HG02623 (cell line): ENCODE measurements at regions not wholly inside any gene's neighbourhood (a gene's known extent, or its start where the extent isn't known, plus 50 kb on each side); places are given as distances from the start of the nearest gene placed in this dataset.

Experiments used
- ATAC-seq: cut with Tn5 transposase; IDR thresholded peaks from one replicate; pipeline ENCODE4 v1.9.1; 2021; ENCODE audit warnings: moderate library complexity; ENCODE audit not compliant: unreplicated experiment

DNA sequence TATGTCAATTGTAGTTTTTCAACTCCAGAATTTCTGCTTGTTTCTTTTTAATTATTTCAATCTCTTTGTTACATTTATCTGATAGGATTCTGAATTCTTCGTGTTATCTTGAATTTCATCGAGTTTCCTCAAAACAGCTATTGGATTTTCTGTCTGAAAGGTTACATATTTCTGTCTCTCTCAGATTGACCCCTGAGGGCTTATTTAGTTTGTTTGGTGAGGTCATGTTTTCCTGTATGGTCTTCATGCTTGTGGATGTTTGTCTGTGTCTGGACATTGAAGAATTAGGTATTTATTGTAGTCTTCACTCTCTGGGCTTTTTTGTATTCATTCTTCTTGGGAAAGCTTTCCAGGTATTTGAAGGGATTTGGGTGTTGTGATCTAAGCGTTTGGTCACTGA is 85.6 kb downstream of the SNAPC1 start:
- ATAC-seq, result no peak

DNA sequence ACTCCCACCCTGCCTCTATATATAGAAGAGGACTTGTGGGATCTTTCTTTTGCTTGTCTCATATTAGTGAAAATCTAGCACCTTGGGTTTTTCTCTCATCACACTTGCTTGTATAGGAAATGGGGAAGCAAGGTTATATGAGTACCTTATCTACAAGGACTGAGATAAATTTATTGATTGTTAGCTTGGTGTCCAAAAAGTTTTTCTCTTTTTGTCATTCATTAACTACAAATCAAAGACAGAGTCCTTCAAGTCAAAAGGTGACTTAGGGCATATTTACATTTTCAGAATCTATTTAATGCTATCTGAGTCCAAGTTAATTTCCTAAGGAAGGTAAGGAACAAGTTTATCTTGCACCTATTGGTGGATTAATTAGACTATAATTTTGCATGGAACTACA is 92.7 kb downstream of the SNAPC1 start:
- ATAC-seq, result no peak

DNA sequence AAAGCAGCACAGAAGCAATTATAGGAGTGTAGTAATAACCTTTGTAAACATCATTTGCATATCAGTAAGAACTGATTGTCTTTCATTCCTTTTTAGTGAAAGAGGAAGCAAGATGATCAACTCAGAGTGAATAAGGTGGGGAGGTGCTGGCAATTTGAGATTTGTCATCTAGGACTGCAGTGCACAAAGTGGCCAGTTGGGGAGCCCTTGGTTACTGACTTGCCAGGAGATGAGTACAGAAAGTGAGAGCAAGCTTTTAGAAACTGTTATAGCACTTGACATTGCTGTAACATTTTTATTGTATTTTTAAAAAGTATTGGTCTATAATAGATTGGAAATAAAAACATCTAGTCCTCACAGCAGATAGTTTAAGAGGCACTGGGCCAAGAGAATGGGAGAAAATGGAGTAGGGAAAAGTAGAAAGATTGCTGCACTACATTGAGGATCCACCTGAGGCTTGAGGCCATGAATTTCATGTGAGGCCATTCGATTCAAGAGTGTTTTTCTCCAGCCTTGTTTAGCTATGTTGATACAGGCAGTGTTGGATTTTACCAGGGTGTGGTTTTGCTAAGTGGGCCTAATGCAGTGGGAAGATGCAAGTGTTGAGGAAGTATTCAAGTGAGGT is 98.2 kb downstream of the SNAPC1 start:
- ATAC-seq, result peak; percentile 95

DNA sequence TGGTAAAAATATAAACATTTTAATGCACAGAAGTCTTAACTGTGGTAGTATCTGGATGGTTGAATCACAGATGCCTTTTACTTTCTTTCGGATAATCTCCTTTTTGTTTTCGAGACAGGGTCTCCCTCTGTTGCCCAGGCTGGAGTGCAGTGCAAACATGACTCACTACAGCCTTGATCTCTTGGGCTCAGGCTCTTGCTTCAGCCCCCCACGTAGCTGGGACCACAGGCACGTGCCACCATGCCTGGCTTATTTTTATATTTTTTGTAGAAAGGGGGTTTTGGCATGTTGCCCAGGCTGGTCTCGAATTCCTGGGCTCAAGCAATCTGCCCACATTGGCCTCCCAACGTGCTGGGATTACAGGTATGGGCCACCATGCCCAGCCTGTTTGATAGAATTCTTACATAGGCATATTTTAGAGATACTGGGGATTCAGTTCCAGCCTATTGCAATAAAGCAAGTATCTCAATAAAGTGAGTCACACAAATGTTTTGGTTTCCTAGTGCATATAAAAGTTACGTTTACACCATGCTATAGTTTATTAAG is 99.2 kb downstream of the SNAPC1 start:
- no peak for ATAC-seq

DNA sequence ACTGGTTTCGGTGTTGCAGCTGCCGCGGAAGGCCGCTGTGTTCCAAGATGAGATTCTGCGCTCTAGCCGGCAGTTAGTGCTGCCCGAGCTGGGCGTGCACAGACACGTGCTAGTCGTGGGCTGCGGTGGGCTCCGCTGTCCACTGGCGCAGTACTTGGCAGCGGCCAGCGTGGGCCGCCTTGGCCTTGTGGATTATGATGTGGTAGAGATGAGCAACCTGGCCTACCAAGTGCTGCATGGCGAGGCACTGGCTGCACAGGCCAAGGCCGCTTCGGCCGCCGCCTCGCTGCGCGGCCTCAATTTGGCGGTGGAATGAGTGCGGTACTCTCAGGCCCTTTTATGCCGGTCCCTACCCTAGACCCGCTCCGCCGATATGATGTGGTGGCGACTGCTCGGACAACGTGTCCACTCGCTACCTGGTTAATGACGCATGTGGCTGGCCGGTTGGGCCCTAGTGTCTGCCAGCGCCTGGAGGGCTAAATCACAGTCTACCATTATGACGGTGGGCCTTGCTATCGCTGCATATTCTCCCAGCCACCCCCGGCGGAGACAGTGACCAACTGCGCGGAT is 102.2 kb downstream of the SNAPC1 start:
- no peak for ATAC-seq

DNA sequence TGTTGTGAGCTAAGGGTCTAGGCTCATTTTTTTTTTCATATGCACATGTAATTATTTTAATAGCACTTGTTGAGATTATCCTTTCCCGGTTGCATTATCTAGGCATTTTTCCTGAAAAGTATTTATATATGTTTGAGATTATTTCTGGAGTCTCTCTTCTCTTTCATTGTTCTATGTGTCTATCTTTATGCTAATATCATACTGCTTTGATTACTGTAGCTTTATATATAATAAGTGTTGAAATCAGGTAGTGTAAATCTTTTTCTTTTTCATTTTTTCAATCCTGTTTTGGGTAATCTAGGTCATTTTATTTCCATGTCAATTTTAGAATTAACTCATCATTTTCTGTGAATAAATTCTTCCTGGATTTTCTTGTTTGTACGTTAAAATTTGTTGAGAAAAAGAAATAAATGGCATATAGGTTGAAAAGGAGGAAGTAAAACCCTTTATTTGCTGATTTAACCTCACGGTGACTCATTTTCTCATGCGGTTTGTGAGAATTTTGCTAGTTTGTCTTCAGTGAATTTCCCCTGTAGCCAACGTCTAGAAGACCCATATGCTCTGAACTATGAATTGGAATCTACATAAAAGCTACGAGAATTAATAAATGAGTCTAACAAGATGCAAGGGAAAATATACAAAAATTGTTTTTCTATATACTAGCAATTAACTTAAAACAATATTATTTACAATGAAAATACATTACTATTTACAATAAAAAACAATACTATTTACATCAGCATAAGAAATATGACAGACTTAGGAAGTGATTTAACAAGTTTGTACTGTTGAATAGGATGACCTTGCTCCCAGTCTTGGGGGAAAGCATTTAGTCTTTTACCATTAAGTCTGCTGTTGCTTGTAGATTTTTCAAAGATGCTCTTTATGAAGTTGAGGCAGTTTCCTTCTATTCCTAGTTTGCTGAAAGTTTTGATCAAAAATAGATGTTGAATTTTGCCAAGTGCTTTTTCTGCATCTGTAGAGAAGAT is 105.0 kb downstream of the SNAPC1 start:
- ATAC-seq, result peak; percentile 92

GRCh38 chr14:61868846-61869245 is 106.6 kb downstream of the SNAPC1 start:
- no peak for ATAC-seq

DNA sequence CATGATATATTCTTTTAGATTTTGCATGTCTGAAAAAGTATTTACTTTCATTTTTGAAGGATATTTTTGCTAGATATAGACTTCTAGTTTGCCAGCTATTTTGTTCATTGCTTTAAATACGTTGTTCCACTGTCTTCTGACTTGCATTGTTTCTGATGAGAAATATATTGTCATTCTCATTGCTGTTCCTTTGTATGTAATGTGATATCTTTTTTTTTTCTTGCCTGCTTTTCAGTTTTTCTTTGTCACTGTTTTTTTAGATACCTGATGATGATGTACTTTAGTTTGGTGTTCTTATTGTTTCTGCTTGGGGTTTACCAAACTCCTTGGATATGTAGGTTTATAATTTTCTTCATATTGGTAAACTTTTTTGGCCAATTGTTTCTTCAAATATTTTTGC is 107.9 kb downstream of the SNAPC1 start:
- ATAC-seq, result no peak

GRCh38 chr14:61872452-61872851 is 110.2 kb downstream of the SNAPC1 start:
- peak; percentile 94 for ATAC-seq

- no peak for ATAC-seq
Measured at GRCh38 chr14:61875483-61875882, 113.3 kb downstream of the SNAPC1 start.

DNA sequence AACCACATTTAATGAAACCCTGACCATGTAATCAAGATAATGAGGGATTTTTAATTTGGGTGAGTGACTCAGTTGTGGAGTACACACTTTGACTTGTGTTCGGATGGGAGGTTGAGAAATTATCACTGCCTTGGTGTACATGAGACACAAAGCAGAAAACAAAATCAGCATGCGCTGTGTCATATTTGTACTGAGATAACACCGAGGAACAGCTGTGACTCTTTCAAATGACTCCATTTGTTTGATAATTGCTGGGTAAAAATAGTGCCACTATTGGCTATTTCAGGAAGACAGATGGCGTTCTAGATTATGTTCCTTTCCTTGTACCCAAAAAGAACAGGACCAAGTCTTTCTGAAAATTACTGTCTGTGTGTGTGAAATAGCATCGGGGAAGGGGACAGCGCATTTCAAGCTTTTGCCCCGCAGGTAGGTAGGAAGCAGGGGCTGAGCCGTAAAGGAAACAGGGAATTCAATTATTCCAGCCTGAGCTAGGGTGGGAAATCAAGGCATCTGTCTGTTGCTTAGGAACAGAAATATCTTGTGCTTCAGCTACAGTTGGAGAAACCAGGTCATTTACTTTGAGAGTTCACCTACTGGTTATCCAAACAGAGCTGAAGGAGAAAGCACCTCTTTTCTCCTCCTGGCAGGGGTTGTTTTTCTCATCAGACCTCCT is 114.3 kb downstream of the SNAPC1 start:
- no peak for ATAC-seq

DNA sequence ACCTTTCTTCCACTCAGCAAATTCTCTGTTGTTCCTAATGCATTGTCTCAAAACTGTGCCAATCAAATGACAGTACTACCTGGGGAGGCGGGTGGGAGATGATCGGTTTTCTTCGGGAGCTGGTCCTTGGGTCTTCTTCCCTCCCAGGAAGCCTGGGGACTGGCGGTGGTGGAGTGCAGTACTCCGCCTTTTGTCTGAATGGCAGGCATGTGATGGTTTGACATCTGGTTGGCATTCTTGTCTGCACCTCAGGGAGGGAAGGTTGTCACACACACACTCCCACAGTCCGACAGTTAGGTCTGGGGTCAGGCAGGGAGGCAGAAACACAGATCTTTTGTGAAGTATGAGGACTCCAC is 114.8 kb downstream of the SNAPC1 start:
- no peak for ATAC-seq

DNA sequence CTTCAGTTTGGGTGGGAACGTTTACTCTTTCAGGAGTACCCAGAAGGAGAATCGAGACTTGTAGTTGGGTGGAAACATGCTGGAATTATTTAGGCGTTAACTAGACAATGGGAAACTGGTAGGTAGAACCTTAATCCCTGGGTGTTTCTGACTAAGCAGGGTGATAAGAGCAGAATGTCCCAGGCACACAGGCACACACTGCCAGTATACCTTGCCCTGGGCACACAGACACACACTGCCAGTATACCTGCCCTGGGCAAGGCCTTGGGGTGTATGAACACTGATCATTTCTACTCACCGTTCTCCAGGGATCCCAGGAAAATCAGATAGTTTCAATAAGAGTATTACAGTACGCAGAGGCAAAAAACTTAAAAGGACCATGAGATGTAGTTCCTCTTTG is 115.5 kb downstream of the SNAPC1 start:
- ATAC-seq, result no peak

DNA sequence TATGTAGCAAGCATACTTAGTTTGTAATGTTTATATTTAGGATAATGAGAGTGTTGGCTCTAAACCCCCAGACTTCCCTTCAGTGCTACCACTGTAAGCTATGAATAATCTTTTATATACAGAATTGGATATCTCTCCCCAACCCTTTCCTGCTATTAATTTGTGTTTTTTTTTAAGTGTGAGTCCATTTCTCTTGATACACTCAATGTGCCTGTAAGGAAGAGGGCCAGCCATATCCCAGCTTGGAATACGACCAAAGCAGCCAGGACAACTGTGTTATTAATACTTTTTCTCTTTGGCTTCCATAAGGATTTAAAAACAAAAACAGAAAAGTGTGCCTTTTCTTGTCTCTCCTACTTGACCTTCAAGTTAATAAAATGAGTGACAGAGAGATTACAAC is 116.7 kb downstream of the SNAPC1 start:
- ATAC-seq, result no peak

DNA sequence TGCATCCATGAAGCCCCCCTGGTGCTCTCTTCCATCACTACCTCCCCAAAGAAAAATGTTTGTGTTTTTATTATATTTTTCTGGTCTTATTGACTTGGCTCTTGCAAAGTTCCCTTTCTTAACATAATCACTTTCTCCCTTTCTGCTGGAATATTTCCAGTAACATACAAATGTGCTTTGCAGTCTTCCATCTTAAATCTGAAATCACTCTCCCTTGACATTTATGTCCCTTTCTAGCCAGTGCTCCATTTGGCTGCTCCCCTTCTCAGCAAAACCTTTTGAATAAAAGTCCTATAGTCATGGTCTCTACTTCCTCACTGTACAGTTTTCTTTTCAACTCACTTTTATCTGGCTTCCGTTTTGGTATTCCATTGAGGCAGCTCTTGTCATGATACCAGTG is 118.8 kb downstream of the SNAPC1 start:
- no peak for ATAC-seq

GRCh38 chr14:61884711-61885110 is 122.5 kb downstream of the SNAPC1 start:
- no peak for ATAC-seq

DNA sequence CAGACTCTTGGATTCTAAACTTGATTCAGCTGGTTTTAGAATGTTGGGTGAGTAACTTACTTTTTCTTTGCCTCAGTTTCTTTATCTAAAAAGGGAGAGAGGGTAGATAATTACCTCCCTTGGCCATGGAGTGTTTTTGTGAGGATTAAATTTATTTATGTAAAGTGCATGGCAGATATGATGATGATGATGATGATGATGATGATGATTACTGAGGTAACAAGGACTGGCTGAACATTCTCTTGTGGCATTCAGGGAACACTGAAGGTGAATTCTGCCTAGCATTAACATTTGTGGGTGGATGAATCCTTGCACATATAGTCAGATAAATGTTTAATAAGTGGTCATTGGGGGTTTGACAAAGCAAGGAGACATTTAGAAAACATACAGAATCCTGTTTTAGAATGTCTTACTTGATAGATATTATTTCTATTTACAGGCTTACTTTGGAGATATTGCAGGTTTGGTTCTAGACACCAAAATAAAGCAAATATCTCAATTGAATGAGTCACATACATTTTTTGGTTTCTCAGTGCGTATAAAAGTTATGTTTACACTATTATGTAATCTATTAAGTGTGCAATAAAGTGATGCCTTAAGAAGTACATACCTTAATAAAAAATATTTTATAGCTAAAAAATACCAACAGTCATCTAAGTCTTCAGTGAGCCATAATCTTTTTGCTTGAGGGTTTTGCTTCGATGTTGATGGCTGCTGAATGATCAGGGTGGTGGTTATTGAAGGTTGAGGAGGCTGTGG is 123.2 kb downstream of the SNAPC1 start:
- no peak for ATAC-seq

DNA sequence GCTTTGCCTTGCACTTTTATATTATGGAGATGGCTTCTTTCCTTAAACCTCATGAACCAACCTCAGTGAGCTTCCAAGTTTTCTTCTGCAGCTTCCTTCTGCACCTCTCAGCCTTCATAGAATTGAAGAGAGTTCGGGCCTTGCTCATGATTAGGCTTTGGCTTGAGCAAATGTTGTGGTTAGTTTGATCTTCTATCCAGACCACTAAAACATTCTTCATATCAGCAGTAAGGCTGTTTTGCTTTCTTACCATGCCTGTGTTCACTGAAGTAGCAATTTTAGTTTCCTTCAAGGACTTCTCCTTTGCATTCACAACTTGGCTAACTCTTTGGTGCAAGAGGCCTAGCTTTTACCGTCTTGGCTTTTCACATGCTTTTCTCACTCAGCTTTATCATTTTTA is 125.4 kb downstream of the SNAPC1 start:
- ATAC-seq, result no peak

GRCh38 chr14:61889914-61890351 is 127.7 kb downstream of the SNAPC1 start:
- peak; percentile 100 for ATAC-seq

GRCh38 chr14:61891170-61891569 is 128.9 kb downstream of the SNAPC1 start:
- ATAC-seq, result no peak
